COLO668 (cell line): ENCODE measurements at regions not wholly inside any gene's neighbourhood (a gene's known extent, or its start where the extent isn't known, plus 50 kb on each side); places are given as distances from the start of the nearest gene placed in this dataset.

ENCODE experiments used
- DNase-seq: peaks from one replicate; lab custom pipeline; 2025; ENCODE audit not compliant: unreplicated experiment; lab: John Stamatoyannopoulos, UW

DNA sequence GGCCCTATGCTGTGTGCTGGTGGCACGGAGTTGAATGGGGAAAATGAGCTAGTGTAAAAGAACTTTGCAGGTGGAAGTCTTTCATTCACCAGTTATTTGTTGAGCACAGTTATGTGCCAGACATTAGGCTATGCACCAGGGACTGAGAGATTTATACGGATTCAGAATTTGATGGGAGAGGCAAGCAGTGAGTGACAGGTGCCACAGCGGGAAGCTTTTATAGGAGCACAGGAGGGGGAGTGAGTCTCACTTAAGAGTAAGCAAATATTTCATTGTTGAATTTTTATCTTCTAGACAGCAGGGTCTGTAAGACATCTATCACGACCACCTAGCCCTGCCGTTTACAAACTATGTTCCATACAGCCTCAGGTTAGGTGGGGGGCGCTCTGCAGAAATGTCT, 320.6 kb downstream of the SNAPC1 start:
- DNase-seq = no peak

GRCh38 chr14:62084020-62084419, 321.8 kb downstream of the SNAPC1 start:
- no peak for DNase-seq

DNA sequence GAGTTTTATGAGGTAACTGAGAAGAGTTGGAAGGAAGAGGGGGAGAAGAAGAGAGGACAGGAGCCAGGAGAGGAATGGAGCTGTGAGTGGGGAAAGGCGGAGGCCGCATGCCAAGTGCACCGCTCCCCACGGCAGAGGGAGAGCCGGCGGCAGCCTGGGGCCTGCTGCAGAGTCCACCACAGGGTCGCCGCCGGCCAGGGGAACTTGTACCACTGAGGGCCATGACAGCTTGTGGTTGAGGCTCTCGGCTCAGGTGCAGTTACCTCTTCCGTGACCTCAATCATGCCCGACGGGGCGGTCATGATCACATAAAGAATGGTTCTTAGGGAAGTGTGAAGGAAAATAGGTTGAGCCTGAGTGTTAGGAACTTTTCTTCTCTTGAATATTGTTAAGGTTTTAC, 325.0 kb downstream of the SNAPC1 start:
- DNase-seq = no peak

- no peak for DNase-seq
These were observed 331.5 kb downstream of the SNAPC1 start for GRCh38 chr14:62093736-62094135.

DNA sequence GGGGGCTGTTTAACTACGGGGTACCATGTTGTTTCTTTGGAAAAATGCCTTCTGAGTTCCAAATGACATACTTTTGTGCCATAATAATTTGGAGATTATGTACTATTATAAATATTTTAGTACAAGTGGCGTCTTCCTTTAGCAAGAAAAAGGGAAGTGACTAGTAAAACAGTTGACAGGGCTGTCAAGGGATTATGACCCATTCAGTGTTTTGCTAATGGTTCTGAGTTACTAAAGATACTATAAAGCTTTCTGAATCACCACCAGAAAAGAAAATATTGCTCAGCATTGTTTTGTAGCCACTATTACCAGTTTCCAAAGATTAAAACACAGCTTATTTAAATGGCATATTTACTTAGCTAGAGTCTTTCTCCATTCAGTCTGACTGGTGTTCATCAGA, 334.9 kb downstream of the SNAPC1 start:
- DNase-seq = no peak

DNA sequence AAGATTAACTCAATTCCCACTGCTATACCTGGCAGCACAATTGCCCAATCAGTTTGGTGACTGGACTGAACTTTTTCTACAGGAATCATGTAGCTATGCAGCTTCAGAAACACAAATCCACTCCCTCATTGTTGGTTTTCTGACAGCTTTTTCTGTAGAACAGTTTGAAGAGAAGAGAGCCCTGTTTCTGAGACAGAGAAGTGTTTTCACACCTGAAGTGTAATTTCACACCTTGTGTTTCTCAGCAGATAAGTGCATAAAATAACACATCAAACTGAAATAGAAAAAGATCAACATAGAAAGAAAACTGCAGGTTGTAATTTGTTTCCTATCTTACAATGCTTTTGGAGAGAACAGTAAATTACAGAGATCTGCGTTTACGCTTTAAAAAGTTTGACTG, 335.6 kb downstream of the SNAPC1 start:
- no peak for DNase-seq

DNA sequence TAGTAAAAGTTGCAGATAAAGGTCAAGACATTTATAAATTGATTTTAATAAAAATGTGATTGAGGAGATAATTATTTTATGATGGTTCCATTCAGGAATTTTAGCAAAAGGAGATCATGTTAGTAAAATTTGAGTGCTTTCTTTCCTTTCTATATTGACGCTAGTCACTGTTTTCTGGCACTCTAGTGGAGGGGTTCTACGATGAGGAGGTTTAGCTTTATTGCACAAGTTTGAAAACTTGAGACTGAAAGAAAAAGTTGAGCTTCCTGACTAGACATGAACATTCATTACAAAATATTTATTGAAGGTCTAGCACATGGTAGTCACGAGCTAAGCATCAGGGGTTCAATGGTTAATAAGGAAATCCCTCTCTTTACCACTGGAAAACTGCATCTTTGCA, 336.1 kb downstream of the SNAPC1 start:
- no peak for DNase-seq

DNA sequence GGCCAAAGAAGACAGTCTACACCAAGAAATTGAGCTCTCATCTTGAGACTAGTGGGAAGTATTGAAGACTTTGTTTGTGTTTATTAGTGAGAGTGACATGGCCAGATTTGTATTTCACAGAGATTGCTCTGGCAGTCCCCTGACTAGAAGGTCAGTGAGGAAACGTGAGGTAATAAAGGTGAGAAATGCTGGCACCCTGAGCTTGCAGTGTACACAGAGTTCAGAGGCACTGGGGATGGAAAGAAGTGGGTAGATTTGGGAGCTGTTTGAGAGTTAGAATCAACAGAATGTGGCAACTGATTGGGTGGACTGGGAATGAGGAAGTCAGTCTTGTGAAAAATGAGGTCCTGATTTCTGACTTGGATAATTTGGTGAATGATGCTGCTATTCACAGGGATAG, 336.9 kb downstream of the SNAPC1 start:
- no peak for DNase-seq

GRCh38 chr14:62101189-62101588, 339.0 kb downstream of the SNAPC1 start:
- DNase-seq = no peak

- no peak for DNase-seq
These were observed 339.6 kb downstream of the SNAPC1 start for GRCh38 chr14:62101673-62102348.

DNA sequence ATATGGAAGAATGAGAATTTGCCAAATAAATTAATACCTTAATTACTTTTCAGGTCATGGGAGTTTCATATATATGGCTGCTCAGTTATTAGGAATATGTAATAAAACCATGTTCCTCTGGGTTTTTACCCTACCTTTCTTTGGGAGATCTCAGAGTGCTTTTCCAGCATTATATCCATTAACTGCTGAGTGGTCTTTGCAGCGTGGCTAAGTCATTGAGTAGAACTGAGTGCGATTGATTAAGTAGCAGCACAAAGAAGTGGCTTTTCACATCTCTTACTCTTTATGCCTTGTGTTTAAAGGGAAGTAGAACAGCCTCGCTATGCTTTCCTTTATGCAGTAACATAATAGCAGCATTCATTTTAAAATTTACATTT, 340.1 kb downstream of the SNAPC1 start:
- DNase-seq = no peak

- DNase-seq = no peak
These were observed 341.2 kb downstream of the SNAPC1 start for GRCh38 chr14:62103464-62103863.

DNA sequence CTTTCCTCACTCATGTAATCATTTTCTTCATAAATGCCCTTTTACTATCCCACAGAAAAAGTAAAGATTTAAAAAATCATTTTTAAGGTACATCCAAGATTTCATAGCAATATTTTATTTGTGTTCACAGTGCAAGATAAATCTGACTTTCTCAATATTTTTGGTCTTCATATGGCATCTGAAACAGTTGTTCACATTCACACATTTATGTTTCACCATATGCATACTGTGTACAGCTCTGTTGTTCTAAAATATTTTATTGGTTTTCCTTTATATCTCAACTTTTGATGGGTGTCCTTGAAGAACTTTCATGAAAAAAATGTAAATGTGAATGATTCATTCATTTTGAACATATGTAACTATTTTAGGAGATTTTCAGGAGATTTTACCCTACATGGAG, 348.7 kb downstream of the SNAPC1 start:
- DNase-seq = no peak

- DNase-seq = peak; percentile 70
These were observed 355.0 kb downstream of the SNAPC1 start for GRCh38 chr14:62117010-62117750.

DNA sequence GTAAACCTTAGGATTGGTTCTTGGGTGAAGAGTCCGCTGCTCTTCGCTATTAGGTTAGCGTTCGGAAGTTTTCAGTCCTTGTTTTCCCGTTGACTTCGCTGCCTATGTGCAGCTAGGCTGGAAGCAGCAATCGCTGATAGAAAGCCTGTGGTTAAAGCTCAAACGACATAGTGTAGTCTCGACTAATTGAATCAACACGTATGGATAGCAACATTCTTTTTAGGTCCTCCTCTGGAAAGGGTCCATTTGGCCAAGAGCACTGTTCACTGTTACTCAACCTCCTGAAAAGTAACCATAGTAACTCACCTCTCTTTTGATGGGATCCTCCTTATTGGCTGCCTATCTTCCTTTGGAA, 355.5 kb downstream of the SNAPC1 start:
- no peak for DNase-seq

GRCh38 chr14:62118461-62118860, 356.2 kb downstream of the SNAPC1 start:
- DNase-seq = no peak

GRCh38 chr14:62118871-62119270, 356.7 kb downstream of the SNAPC1 start:
- DNase-seq = no peak

DNA sequence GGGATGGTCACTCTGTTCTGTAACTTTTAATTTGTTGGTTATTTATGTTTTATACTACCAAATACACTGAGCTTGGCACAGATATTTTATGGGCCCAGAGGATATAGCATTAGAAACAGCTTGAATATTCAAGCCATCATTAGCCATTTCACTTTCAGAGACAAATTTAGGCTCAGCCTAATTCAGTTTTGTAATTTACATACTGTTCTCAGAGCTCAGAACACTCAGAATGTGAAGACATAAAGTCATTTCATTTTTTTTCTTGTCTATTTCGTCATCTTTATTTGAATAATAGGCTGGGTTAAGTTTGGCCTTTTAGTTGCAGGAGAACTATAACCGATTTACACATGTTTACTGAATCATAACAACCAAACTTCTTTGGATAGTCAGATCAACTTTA, 361.7 kb downstream of the SNAPC1 start:
- DNase-seq = no peak

- no peak for DNase-seq
These were observed 363.6 kb downstream of the SNAPC1 start for GRCh38 chr14:62125793-62126192.

- peak; percentile 20 for DNase-seq
These were observed 364.8 kb downstream of the SNAPC1 start for GRCh38 chr14:62126879-62127478.

- no peak for DNase-seq
These were observed 368.2 kb downstream of the SNAPC1 start for GRCh38 chr14:62130441-62130840.

DNA sequence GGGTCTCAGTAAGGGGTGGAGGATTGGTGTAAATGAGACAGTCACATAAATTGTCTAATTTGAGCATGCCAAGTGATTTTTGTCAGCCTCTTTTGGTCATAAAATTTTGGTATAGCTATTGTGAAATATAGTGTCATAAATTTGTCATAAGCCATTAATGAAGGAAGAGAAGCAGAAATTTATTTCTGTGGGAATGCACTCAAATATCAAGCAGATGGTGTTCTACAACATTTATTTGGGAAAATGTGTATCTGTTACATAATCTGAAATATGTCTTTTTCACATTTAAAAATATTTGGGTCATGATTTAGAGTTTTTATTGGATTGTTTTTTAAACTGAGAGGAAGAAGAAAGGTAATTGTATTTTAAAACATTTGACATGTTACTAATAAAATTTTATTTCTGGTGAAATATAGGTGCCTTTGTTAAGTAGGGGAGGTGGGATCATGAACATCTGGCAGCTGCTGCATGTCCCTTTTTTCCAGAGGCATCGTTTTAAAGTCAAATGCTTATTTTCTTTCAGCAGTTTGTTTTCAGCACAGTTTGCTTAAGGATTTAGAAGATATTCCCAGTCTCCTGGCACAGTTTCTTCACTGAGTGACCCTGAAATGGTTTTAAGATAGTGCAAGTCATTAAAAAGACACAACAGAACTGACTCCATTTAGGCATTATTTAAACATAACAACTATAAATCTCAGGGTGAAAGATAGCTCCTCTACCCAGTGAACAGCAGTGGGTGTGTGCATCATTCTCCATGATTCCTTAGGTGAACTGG, 371.7 kb downstream of the SNAPC1 start:
- DNase-seq = no peak
